ENCODE measurements at regions not wholly inside any gene's neighbourhood (a gene's known extent, or its start where the extent isn't known, plus 50 kb on each side); places are given as distances from the start of the nearest gene placed in this dataset.

DNA sequence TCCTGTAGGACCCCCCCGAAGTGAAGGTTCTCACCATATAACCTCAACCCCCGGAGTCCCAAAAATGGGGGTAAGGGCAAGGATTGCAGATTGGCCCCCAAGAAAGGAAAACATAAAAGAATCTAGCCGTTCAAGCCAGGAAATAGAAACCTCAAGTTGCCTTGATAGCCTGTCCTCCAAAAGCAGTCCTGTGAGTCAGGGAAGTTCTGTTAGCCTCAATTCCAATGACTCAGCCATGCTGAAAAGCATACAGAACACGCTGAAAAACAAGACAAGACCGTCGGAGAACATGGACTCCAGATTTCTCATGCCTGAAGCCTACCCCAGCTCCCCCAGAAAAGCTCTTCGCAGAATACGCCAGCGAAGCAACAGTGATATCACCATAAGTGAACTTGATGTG is 344.2 kb upstream of the RGS6 start:
- no peak overlapping the region for H3K27ac ChIP-seq (ENCODE audit: low read depth in 1 of 2, low read length in 2 of 2)
- no peak overlapping the region for H3K4me3 ChIP-seq (ENCODE audit: low read depth in 1 of 3, low read length in 3 of 3)
- no peaks in the 10 kb centered on the region for H3K36me3 ChIP-seq (ENCODE audit: control insufficient read depth in 4 of 4, insufficient read depth in 3 of 4, low read depth in 1 of 4, low read length in 3 of 4)
- no peak overlapping the region for H3K9ac ChIP-seq (ENCODE audit: low read depth in 1 of 2, low read length in 2 of 2)
- TF ChIP-seq HNF4A (conservative IDR thresholded peaks at IDR 0.05) (no peak), JUND (IDR thresholded peaks at IDR 0.05) (no peak)
- 96% methylated on average over 9 of the region's 9 CpGs for WGBS
- H3K4me1 ChIP-seq (ENCODE audit: control insufficient read depth in 4 of 4, insufficient read depth in 4 of 4, low read length in 3 of 4): peaks cover 0 to 5% (median 2%) of the 10 kb centered on the region in 4 donors
- no peak for DNase-seq (ENCODE audit: low spot score)
- H3K27me3 ChIP-seq (ENCODE audit: control insufficient read depth in 4 of 4, insufficient read depth in 4 of 4, low read length in 3 of 4): no peaks in the 10 kb centered on the region
- no peaks in the 10 kb centered on the region for H3K9me3 ChIP-seq (ENCODE audit: control insufficient read depth in 4 of 4, low read length in 3 of 4)

DNA sequence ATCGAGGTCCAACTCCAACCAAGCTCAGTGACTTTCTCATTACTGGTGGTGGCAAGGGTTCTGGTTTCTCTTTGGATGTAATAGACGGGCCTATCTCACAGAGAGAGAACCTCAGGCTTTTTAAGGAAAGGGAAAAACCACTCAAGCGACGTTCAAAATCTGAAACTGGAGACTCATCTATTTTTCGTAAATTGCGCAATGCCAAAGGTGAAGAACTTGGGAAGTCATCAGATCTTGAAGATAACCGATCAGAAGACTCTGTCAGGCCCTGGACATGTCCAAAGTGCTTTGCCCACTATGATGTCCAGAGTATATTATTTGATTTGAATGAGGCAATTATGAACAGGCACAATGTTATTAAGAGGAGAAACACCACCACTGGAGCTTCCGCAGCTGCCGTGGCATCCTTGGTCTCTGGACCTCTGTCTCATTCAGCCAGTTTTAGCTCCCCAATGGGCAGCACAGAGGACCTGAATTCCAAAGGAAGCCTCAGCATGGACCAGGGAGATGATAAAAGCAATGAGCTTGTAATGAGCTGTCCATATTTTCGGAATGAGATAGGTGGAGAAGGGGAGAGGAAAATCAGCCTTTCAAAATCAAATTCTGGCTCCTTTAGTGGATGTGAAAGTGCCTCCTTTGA is 343.5 kb upstream of the RGS6 start:
- no peaks in the 10 kb centered on the region for H3K9me3 ChIP-seq (ENCODE audit: control insufficient read depth in 4 of 4, low read length in 3 of 4)
- TF ChIP-seq SP1 (IDR thresholded peaks at IDR 0.05) (no peak), FOXA1 (IDR thresholded peaks at IDR 0.05) (no peak), EGR1 (IDR thresholded peaks at IDR 0.05; ENCODE audit: low read depth in 2 of 2) (no peak), GABPA (IDR thresholded peaks at IDR 0.05 in 1 of 2, conservative IDR thresholded peaks at IDR 0.05 in 1 of 2) (no peak), NR2F2 (IDR thresholded peaks at IDR 0.05) (no peak), FOXA2 (IDR thresholded peaks at IDR 0.05) (no peak), YY1 (IDR thresholded peaks at IDR 0.05) (no peak), RAD21 (IDR thresholded peaks at IDR 0.05) (no peak), HNF4G (IDR thresholded peaks at IDR 0.05) (no peak), TAF1 (conservative IDR thresholded peaks at IDR 0.05) (no peak), JUND (IDR thresholded peaks at IDR 0.05) (no peak), RXRA (IDR thresholded peaks at IDR 0.05) (no peak)
- TF ChIP-seq, protein P1, sequence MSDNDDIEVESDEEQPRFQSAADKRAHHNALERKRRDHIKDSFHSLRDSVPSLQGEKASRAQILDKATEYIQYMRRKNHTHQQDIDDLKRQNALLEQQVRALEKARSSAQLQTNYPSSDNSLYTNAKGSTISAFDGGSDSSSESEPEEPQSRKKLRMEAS (IDR thresholded peaks at IDR 0.05): no peak
- TF ChIP-seq, protein P2, sequence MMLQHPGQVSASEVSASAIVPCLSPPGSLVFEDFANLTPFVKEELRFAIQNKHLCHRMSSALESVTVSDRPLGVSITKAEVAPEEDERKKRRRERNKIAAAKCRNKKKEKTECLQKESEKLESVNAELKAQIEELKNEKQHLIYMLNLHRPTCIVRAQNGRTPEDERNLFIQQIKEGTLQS (IDR thresholded peaks at IDR 0.05): no peak
- TF ChIP-seq, protein P3, sequence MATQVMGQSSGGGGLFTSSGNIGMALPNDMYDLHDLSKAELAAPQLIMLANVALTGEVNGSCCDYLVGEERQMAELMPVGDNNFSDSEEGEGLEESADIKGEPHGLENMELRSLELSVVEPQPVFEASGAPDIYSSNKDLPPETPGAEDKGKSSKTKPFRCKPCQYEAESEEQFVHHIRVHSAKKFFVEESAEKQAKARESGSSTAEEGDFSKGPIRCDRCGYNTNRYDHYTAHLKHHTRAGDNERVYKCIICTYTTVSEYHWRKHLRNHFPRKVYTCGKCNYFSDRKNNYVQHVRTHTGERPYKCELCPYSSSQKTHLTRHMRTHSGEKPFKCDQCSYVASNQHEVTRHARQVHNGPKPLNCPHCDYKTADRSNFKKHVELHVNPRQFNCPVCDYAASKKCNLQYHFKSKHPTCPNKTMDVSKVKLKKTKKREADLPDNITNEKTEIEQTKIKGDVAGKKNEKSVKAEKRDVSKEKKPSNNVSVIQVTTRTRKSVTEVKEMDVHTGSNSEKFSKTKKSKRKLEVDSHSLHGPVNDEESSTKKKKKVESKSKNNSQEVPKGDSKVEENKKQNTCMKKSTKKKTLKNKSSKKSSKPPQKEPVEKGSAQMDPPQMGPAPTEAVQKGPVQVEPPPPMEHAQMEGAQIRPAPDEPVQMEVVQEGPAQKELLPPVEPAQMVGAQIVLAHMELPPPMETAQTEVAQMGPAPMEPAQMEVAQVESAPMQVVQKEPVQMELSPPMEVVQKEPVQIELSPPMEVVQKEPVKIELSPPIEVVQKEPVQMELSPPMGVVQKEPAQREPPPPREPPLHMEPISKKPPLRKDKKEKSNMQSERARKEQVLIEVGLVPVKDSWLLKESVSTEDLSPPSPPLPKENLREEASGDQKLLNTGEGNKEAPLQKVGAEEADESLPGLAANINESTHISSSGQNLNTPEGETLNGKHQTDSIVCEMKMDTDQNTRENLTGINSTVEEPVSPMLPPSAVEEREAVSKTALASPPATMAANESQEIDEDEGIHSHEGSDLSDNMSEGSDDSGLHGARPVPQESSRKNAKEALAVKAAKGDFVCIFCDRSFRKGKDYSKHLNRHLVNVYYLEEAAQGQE (IDR thresholded peaks at IDR 0.05): no peak
- TF ChIP-seq, protein P4, sequence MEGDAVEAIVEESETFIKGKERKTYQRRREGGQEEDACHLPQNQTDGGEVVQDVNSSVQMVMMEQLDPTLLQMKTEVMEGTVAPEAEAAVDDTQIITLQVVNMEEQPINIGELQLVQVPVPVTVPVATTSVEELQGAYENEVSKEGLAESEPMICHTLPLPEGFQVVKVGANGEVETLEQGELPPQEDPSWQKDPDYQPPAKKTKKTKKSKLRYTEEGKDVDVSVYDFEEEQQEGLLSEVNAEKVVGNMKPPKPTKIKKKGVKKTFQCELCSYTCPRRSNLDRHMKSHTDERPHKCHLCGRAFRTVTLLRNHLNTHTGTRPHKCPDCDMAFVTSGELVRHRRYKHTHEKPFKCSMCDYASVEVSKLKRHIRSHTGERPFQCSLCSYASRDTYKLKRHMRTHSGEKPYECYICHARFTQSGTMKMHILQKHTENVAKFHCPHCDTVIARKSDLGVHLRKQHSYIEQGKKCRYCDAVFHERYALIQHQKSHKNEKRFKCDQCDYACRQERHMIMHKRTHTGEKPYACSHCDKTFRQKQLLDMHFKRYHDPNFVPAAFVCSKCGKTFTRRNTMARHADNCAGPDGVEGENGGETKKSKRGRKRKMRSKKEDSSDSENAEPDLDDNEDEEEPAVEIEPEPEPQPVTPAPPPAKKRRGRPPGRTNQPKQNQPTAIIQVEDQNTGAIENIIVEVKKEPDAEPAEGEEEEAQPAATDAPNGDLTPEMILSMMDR (IDR thresholded peaks at IDR 0.05; ENCODE audit: low read depth, low read length, missing input control): no peak
- no peak overlapping the region for H3K27ac ChIP-seq (ENCODE audit: low read depth in 1 of 2, low read length in 2 of 2)
- no peak for DNase-seq (ENCODE audit: low spot score)
- H3K9ac ChIP-seq (ENCODE audit: low read depth in 1 of 2, low read length in 2 of 2): no peak overlapping the region
- peaks cover 0 to 5% (median 0%) of the 10 kb centered on the region in 4 donors for H3K4me1 ChIP-seq (ENCODE audit: control insufficient read depth in 4 of 4, insufficient read depth in 4 of 4, low read length in 3 of 4)
- no peaks in the 10 kb centered on the region for H3K27me3 ChIP-seq (ENCODE audit: control insufficient read depth in 4 of 4, insufficient read depth in 4 of 4, low read length in 3 of 4)
- 97% methylated on average over 10 of the region's 10 CpGs for WGBS
- H3K36me3 ChIP-seq (ENCODE audit: control insufficient read depth in 4 of 4, insufficient read depth in 3 of 4, low read depth in 1 of 4, low read length in 3 of 4): no peaks in the 10 kb centered on the region
- H3K4me3 ChIP-seq (ENCODE audit: low read depth in 1 of 3, low read length in 3 of 3): no peak overlapping the region
